DND-41 (cell line): ENCODE measurements at regions not wholly inside any gene's neighbourhood (a gene's known extent, or its start where the extent isn't known, plus 50 kb on each side); places are given as distances from the start of the nearest gene placed in this dataset.
"Not testable (repeated sequence)": the region's sequence is repeated elsewhere in the genome, so short reads cannot be mapped to it uniquely, and the experiment has no call there.

Experiments used
- ATAC-seq: fragments of 200-7000 bp; cut with Tn5 transposase; 3 replicates; pipeline ENCODE4 v1.9.1; 2021; ENCODE audit warnings: low read depth; ENCODE audit not compliant: insufficient read depth
- DNase-seq: peaks from one replicate; pipeline ENCODE4 v3.0.0-alpha.2; 2020
- H2AFZ ChIP-seq: 2 replicates; pipeline ENCODE4 v1.6.0; 2012; ENCODE audit warnings: low read depth, low read length
- H3K27ac ChIP-seq: 2 replicates; pipeline ENCODE4 v1.5.1; 2012; ENCODE audit warnings: low read length, inconsistent platforms
- H3K27me3 ChIP-seq: fragments of 200-600 bp; sonication (generic); 2 replicates; pipeline ENCODE4 v1.6.0; 2012; ENCODE audit warnings: low read length, mild to moderate bottlenecking, inconsistent platforms; ENCODE audit not compliant: insufficient read depth, poor library complexity
- H3K36me3 ChIP-seq: 2 replicates; pipeline ENCODE4 v1.5.1; 2012; ENCODE audit warnings: low read length, inconsistent platforms; ENCODE audit not compliant: insufficient read depth
- H3K4me1 ChIP-seq: 2 replicates; pipeline ENCODE4 v1.5.1; 2012; ENCODE audit warnings: mild to moderate bottlenecking, low read length; ENCODE audit not compliant: insufficient read depth
- H3K4me2 ChIP-seq: 2 replicates; pipeline ENCODE4 v1.6.0; 2012; ENCODE audit warnings: mild to moderate bottlenecking, moderate library complexity, low read length, inconsistent platforms; ENCODE audit not compliant: insufficient read depth
- H3K4me3 ChIP-seq, 2 experiments: fragments of 200-600 bp in 1 of 2; shearing (Covaris generic) in 1 of 2; 2 replicates each; pipeline ENCODE4 v1.5.1; 2012 to 2016; ENCODE audit warnings: inconsistent platforms in 2 of 2, low read length in 2 of 2, mild to moderate bottlenecking in 2 of 2, low read depth in 1 of 2, moderate library complexity in 1 of 2
- H3K79me2 ChIP-seq: 2 replicates; pipeline ENCODE4 v1.6.0; 2012; ENCODE audit warnings: low read length, inconsistent platforms; ENCODE audit not compliant: insufficient read depth
- H3K9ac ChIP-seq: 2 replicates; pipeline ENCODE4 v1.6.0; 2012; ENCODE audit warnings: low read depth, mild to moderate bottlenecking, inconsistent platforms, low read length, moderate library complexity
- H3K9me3 ChIP-seq: 2 replicates; pipeline ENCODE4 v1.5.1; 2012; ENCODE audit warnings: low read length, moderate library complexity, mild to moderate bottlenecking, inconsistent platforms; ENCODE audit not compliant: insufficient read depth, severe bottlenecking
- H4K20me1 ChIP-seq: 2 replicates; pipeline ENCODE4 v1.6.0; 2012; ENCODE audit warnings: low read length; ENCODE audit not compliant: insufficient read depth
- EZH2 ChIP-seq: IDR thresholded peaks from 3 replicates; pipeline ENCODE4 v1.6.1; 2012; ENCODE audit warnings: borderline replicate concordance, low read depth, mild to moderate bottlenecking, moderate library complexity, low read length, inconsistent platforms; ENCODE audit not compliant: severe bottlenecking
- TF ChIP-seq, protein P1 (sequence below): IDR thresholded peaks from 2 replicates; pipeline ENCODE4 v1.5.1; 2012; ENCODE audit warnings: borderline replicate concordance, low read length, moderate library complexity, mild to moderate bottlenecking; ENCODE audit not compliant: poor library complexity, severe bottlenecking; ENCODE audit errors: extremely low read depth

DNA sequence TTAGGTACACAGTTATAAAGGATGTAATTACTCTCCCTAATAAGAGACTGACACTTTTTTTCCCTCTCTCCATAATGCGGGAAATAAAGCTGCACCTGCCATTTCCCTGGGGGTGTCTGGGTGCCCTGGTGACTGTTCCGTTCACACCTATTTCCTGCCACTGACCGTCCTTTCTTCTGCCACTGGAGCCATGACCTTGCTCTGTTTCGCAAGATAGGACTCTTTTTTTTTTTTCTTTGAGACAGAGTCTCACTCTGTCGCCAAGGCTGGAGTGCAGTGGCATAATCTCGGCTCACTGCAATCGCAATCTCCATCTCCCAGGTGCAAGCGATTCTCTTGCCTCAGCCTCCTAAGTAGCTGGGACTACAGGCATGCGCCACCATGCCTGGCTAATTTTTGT is 66.1 kb upstream of the SERBP1 start:
- no peak overlapping the region for H3K4me2 ChIP-seq
- TF ChIP-seq, protein P1, sequence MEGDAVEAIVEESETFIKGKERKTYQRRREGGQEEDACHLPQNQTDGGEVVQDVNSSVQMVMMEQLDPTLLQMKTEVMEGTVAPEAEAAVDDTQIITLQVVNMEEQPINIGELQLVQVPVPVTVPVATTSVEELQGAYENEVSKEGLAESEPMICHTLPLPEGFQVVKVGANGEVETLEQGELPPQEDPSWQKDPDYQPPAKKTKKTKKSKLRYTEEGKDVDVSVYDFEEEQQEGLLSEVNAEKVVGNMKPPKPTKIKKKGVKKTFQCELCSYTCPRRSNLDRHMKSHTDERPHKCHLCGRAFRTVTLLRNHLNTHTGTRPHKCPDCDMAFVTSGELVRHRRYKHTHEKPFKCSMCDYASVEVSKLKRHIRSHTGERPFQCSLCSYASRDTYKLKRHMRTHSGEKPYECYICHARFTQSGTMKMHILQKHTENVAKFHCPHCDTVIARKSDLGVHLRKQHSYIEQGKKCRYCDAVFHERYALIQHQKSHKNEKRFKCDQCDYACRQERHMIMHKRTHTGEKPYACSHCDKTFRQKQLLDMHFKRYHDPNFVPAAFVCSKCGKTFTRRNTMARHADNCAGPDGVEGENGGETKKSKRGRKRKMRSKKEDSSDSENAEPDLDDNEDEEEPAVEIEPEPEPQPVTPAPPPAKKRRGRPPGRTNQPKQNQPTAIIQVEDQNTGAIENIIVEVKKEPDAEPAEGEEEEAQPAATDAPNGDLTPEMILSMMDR, result no peak
- no peak for TF ChIP-seq EZH2
- H3K27ac ChIP-seq, result no peak overlapping the region
- no peaks in the 10 kb centered on the region for H4K20me1 ChIP-seq
- no peaks in the 10 kb centered on the region for H3K27me3 ChIP-seq
- H3K36me3 ChIP-seq, result no peaks in the 10 kb centered on the region
- peaks cover 6% of the 10 kb centered on the region; the same call in 1 of the 2 replicates for H3K4me1 ChIP-seq
- no peaks in the 10 kb centered on the region for H3K79me2 ChIP-seq
- H2AFZ ChIP-seq, result no peak overlapping the region
- H3K9ac ChIP-seq, result no peak overlapping the region
- ATAC-seq (no peak), DNase-seq (no peak)
- H3K4me3 ChIP-seq, result no peak overlapping the region
- no peaks in the 10 kb centered on the region for H3K9me3 ChIP-seq

DNA sequence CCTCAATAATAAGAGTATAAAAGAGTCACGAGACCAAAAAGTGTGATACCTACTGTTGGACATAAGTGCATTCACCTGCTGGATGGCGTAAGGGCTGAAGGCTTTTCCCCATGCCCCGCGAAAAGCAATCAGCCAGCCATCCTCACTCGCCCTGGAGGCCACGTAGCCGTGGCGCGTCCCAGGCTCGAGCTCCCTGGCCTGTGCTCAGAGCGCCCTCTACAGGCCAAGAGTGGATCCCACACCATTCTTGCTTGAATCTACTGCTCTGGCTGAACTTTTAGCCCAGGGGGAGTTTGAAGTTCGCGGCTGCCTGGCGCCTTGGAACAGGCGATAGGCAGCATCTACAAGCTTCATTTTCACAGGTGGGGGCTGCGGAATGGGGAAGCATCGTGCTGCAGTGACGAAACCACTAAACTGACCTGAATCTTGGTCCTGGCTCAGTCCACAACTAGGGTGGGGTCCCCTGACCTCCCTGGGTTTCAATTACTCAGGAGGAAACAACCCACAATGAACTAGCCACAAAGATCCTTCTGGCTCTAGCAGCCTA is 70.3 kb upstream of the SERBP1 start:
- H3K9me3 ChIP-seq, result no peaks in the 10 kb centered on the region
- DNase-seq (peak; percentile 82), ATAC-seq (peak; percentile 100)
- H4K20me1 ChIP-seq, result no peaks in the 10 kb centered on the region
- H3K36me3 ChIP-seq, result no peaks in the 10 kb centered on the region
- no peak overlapping the region for H3K9ac ChIP-seq
- no peak overlapping the region for H3K4me3 ChIP-seq
- peak overlapping the region; percentile 39 for H3K4me2 ChIP-seq
- peaks cover 6% of the 10 kb centered on the region; the same call in 1 of the 2 replicates for H3K4me1 ChIP-seq
- no peak for TF ChIP-seq EZH2
- TF ChIP-seq, protein P1, result peak; percentile 99
- H3K27me3 ChIP-seq, result no peaks in the 10 kb centered on the region
- no peak overlapping the region for H2AFZ ChIP-seq
- no peak overlapping the region for H3K27ac ChIP-seq
- H3K79me2 ChIP-seq, result no peaks in the 10 kb centered on the region

DNA sequence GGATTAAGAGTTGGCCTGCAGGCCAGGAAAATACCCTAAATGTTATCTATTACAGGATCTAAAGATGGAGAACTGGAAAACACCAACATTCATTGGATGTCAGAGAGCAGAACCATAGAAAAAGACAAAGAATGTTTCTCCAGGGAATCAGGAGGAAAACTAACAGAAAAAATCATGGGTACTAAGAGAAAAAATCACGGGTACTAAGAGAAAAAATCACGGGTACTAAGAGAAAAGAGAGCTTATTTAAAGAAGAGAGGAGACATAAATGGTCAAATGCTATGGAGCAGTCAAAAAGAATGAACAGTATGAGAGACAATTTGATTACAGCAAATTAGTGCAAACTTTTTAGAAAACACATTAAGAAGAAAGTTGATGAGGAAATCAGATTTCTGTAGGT is 73.8 kb upstream of the SERBP1 start:
- no peak overlapping the region for H2AFZ ChIP-seq
- ATAC-seq, result no peak
- DNase-seq, result no peak
- H3K9ac ChIP-seq, result no peak overlapping the region
- no peak overlapping the region for H3K4me2 ChIP-seq
- TF ChIP-seq EZH2, result no peak
- no peaks in the 10 kb centered on the region for H3K79me2 ChIP-seq
- H3K4me1 ChIP-seq, result peaks cover 6% of the 10 kb centered on the region; the same call in 1 of the 2 replicates
- H3K27ac ChIP-seq, result no peak overlapping the region
- no peak overlapping the region for H3K4me3 ChIP-seq
- H4K20me1 ChIP-seq, result no peaks in the 10 kb centered on the region
- no peaks in the 10 kb centered on the region for H3K9me3 ChIP-seq
- no peaks in the 10 kb centered on the region for H3K36me3 ChIP-seq
- no peaks in the 10 kb centered on the region for H3K27me3 ChIP-seq

DNA sequence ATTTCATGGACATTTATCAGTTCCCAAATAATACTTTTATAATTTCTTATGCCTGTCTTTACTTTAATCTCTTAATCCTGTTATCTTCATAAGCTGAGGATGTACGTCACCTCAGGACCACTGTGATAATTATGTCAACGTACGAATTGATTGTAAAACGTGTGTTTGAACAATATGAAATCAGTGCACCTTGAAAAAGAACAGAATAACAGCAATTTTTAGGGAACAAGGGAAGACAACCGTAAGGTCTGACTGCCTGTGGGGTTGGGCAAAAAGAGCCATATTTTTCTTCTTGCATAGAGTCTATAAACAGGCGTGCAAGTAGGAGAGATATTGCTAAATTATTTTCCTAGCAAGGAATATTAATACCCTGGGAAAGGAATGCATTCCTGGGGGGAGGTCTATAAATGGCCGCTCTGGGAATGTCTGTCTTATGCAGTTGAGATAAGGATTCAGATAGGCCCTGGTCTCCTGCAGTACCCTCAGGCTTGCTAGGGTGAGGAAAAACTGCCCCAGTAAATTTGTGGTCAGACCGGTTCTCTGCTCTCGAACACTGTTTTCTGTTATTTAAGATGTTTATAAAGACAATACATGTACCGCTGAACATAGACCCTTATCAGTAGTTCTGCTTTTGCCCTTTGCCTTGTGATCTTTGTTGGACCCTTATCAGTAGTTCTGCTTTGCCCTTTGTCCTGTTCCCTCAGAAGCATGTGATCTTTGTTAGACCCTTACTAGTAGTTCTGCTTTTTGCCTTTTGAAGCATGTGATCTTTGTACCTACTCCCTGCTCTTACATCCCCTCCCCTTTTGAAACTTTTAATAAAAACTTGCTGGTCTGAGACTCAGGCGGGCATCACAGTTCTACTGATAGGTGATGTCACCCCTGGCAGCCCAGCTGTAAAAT is 83.4 kb upstream of the SERBP1 start:
- H3K27ac ChIP-seq, H3K4me2 ChIP-seq, H3K9ac ChIP-seq, H3K27me3 ChIP-seq, H3K9me3 ChIP-seq, H3K36me3 ChIP-seq, H3K4me1 ChIP-seq, H4K20me1 ChIP-seq, H3K4me3 ChIP-seq, ATAC-seq, DNase-seq, H2AFZ ChIP-seq, H3K79me2 ChIP-seq: not testable (repeated sequence)
